ENCODE measurements at regions not wholly inside any gene's neighbourhood (a gene's known extent, or its start where the extent isn't known, plus 50 kb on each side); places are given as distances from the start of the nearest gene placed in this dataset.

GRCh38 chr12:84807249-84807648 lies 105.3 kb downstream of the SLC6A15 start:
- Mint-ChIP-seq H3K4me3 (no peak overlapping the region), H3K4me1 (ENCODE audit: low read depth) (peaks cover 37% of the 10 kb centered on the region), H3K36me3 (ENCODE audit: low read depth) (no peaks in the 10 kb centered on the region), H3K9me3 (no peaks in the 10 kb centered on the region), H3K27ac (no peak overlapping the region), H3K27me3 (ENCODE audit: insufficient read depth) (peaks cover 2% of the 10 kb centered on the region; the same call in 1 of the 2 replicates)
- TF ChIP-seq, protein P1, sequence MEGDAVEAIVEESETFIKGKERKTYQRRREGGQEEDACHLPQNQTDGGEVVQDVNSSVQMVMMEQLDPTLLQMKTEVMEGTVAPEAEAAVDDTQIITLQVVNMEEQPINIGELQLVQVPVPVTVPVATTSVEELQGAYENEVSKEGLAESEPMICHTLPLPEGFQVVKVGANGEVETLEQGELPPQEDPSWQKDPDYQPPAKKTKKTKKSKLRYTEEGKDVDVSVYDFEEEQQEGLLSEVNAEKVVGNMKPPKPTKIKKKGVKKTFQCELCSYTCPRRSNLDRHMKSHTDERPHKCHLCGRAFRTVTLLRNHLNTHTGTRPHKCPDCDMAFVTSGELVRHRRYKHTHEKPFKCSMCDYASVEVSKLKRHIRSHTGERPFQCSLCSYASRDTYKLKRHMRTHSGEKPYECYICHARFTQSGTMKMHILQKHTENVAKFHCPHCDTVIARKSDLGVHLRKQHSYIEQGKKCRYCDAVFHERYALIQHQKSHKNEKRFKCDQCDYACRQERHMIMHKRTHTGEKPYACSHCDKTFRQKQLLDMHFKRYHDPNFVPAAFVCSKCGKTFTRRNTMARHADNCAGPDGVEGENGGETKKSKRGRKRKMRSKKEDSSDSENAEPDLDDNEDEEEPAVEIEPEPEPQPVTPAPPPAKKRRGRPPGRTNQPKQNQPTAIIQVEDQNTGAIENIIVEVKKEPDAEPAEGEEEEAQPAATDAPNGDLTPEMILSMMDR (IDR thresholded peaks at IDR 0.05) = no peak
- DNase-seq = peak; percentile 21

DNA sequence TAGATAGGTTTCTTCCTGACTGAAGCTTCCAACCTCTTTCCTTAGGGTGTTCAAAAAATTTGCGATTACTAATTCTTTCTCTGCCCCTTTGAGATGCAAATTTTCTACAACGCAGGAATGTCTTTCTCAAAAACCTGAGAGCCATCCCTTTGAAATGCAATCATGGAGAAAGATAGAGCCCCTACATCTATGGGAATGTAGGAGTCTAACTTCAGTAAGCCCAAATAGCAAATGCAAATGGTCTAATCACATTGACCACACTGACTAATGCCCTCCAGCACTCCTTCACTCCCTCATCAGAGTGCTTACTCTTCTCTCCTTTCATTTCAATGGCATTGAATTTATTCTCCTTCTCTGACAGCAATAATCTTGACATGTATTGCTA lies 107.1 kb downstream of the SLC6A15 start:
- peaks cover 24% of the 10 kb centered on the region for H3K4me1 Mint-ChIP-seq (ENCODE audit: low read depth)

GRCh38 chr12:84804691-84805473 lies 107.7 kb downstream of the SLC6A15 start:
- peaks cover 2% of the 10 kb centered on the region; the same call in 1 of the 2 replicates for H3K27me3 Mint-ChIP-seq (ENCODE audit: insufficient read depth)
- H3K4me1 Mint-ChIP-seq (ENCODE audit: low read depth) = peaks cover 24% of the 10 kb centered on the region
- TF ChIP-seq, protein P1 (IDR thresholded peaks at IDR 0.05) = no peak
- H3K36me3 Mint-ChIP-seq (ENCODE audit: low read depth) = no peaks in the 10 kb centered on the region
- H3K4me3 Mint-ChIP-seq = no peak overlapping the region
- H3K27ac Mint-ChIP-seq = no peak overlapping the region
- DNase-seq = no peak
- H3K9me3 Mint-ChIP-seq = no peaks in the 10 kb centered on the region

More for the DNA sequence above, 107.1 kb downstream of the SLC6A15 start:
- TF ChIP-seq, protein P1 (IDR thresholded peaks at IDR 0.05) = no peak
- Mint-ChIP-seq H3K36me3 (ENCODE audit: low read depth) (no peaks in the 10 kb centered on the region), H3K27ac (no peak overlapping the region), H3K27me3 (ENCODE audit: insufficient read depth) (peaks cover 2% of the 10 kb centered on the region; the same call in 1 of the 2 replicates), H3K9me3 (no peaks in the 10 kb centered on the region), H3K4me3 (no peak overlapping the region)
- DNase-seq = no peak

DNA sequence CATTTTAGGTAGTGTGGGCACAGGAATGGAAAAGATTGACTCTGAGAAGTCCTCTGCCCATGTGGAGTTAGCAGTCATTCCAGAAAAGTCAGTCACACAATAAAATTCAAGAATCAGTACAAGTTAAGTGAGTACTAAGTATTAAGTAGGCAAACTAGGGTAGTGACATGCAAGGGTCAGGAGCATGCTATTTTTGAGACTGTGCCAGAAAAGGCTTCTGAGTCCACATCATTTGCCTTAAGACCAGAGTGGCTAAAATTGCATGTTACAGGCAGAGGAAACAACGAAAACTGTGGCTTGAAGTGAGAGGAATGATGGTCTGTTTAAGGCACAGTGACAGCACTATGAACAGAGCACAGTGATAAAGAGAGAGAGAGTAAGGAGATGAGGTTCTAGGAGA lies 108.9 kb downstream of the SLC6A15 start:
- TF ChIP-seq, protein P1 (IDR thresholded peaks at IDR 0.05) = no peak
- no peaks in the 10 kb centered on the region for H3K36me3 Mint-ChIP-seq (ENCODE audit: low read depth)
- no peak overlapping the region for H3K4me3 Mint-ChIP-seq
- no peaks in the 10 kb centered on the region for H3K9me3 Mint-ChIP-seq
- H3K4me1 Mint-ChIP-seq (ENCODE audit: low read depth) = peaks cover 24% of the 10 kb centered on the region
- no peaks in the 10 kb centered on the region; the same call in 1 of the 2 replicates for H3K27me3 Mint-ChIP-seq (ENCODE audit: insufficient read depth)
- no peak for DNase-seq
- H3K27ac Mint-ChIP-seq = no peak overlapping the region

DNA sequence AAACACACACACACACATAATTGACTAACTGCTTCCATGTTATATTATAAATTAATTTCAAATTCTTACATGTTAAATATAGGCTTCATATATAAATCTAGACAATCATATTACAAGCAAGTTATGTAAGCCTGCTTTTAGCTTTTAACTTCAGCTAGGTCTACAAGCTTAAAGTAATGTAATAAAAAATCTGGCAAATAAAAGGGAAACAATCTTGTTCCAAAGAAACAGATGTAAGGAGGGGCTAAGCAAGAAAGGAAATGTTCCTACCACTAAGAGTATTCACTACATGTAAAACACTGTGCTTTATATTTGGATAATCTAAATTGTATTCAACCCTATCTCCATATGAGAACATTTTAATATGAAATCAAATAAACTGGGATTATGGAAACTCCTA lies 110.4 kb downstream of the SLC6A15 start:
- Mint-ChIP-seq H3K36me3 (ENCODE audit: low read depth) (no peaks in the 10 kb centered on the region), H3K4me3 (no peak overlapping the region), H3K9me3 (no peaks in the 10 kb centered on the region), H3K27ac (no peak overlapping the region), H3K27me3 (ENCODE audit: insufficient read depth) (no peaks in the 10 kb centered on the region; the same call in none of the 2 replicates), H3K4me1 (ENCODE audit: low read depth) (peaks cover 19% of the 10 kb centered on the region)
- TF ChIP-seq, protein P1 (IDR thresholded peaks at IDR 0.05) = no peak
- no peak for DNase-seq

Data from HFFc6 (cell line).